ENCODE measurements at regions not wholly inside any gene's neighbourhood (a gene's known extent, or its start where the extent isn't known, plus 50 kb on each side); places are given as distances from the start of the nearest gene placed in this dataset.

DNA sequence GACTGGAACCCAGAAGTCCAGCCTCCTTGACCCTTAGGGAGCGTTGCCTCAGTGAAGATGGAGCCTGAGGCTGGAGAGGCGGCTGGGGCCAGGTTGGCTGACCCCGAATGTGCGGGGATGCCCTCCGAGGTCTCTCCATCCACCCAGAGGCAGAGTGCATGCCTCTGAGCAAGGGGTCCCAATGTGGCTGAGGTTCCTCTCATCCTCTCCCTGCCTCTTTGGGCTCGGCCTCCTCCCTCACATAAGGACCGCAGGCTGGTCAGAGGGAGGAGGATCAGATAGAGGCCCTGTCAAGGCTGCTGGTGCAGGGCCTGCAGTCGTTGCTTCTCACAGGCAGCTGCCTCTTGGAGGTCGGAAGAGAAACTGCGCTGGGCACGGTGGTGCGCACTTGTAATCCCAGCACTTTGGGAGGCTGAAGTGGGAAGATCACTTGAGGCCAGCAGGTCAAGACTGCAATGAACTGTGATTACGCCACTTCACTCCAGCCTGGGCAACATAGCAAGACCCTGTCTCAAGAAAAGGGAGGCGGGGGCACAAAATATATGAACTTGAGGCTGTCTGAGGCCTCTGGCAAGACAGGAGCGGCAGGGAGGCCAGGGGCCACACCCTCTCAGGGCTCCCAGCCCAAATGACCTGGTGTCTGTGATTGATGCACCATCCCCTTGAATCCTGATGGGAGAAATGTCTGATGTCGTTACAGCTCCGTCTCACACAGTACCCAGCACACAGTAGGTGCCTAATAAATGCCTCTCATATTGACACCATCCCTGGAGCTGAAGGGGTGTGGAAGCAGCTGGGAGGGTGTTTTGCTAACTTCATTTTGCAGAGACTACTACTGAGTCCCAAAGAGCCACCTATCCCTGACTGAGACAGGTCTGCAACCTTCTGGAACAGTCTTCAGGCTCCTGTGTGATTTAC, 220.1 kb upstream of the GSE1 start:
- intact Hi-C loops (cut with DNase I) = no loop called here
- DNase-seq (ENCODE audit: low spot score) (peak; percentile 51), ATAC-seq (no peak)

DNA sequence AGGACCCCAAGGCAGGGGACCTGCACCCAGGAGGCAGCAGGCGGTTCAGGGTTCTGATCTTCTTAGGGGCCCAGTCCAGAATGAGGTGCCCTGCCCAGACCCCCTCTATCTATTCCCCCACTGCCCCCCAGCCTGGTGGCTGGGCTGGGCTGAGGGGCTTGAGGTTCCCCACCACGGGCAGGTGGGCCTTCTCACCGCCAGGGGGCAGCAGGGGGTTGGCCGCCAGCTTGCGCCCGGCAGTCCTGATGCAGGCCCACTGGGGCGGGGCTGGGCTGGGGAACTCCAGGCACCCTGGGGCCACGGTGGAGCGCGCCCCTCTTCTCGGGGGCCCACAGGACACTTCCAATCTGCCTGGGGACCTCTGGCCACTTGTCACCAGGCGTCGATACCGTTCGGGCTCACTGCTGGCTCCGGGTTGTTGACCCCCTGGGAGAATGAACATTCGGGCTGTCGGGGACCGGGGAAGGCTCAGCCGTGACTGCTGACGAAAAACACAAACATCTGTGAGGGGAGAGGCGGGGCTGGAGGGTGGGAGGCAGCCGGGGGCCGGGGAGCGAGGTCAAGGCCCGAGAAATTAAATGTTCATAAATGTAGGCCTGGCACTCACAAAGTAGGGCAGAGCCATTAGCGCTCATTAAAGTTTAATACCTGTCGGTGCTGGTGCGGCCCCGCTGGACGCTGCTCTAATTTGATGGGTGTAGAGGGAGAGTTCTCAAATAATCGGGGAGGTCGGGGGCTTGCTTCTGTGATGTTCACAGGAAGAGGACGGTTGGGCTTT, 219.3 kb upstream of the GSE1 start:
- DNase-seq (ENCODE audit: low spot score) (peak; percentile 85), ATAC-seq (peak; percentile 35)
- intact Hi-C loops (cut with DNase I) = no loop called here

DNA sequence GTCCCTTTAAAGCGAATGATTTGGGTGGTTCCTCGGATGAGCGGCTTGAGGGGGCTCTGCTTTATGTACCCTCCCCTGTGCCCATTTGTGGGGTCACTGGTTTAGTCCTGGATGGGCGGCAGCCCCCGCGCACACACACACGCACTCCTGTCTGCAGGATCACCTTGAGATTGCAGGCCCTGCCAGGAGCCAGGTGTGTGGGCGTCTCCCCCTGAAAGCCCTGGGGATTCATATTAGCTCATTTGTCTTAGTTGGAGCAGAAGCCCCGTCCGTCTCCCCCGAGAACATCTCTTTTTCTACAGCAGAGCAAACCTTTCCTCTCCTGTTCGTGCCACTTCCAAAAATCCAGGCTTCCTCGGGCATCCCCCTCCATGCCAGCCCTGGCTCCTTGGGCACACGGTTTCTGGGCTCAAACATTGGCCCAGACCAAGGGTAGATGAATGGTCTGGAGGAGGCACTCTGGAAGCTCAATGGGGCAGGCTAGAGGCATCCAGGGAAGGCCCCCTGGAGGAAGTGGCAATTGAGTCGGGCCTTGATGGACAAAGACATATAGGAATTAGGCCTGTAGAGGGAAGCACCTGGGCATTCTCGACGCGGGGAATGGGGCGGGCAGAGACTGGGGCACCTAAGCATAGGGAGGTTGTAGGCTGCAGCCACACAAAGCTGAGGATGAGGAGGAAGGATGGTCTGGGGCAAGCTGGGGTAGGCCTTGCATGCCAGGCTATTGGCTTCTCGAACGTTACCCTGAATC, 218.5 kb upstream of the GSE1 start:
- intact Hi-C loops (cut with DNase I) = no loop called here
- no peak for ATAC-seq
- peak; percentile 49 for DNase-seq (ENCODE audit: low spot score)

DNA sequence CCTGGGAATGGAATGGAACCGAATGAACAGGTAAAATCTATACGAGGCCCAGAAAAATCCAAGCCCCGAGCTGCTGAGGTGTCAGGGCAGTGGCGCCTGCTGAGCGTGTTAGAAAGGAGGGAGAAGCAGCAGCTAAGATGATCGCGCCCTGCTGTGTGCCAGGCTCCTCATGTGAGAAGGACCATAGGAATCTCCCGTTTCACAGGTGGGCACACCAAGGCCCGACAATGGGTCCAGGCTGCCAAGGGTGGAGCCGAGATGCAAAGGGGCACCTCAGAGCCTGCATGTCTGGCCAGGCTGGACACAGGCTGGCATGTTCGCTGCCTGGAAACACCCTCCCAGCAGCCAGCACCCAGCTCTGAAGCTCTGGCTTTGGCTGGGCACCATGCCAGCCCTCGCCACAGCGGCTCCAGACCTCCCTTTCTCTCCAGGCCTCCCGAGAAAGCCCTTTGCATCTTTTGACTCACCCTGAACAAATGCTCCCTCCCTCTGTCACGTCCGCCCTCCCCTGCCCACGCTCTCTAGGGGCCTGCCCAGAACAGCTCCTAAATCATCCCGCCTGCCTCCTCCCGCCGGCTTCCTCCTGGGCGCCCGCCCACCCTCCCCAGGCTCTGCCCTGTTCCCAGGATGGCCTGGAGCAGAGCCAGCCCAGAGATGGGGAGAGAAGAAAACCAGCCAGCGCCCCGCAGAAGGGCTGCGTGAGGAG, 217.8 kb upstream of the GSE1 start:
- intact Hi-C loops (cut with DNase I) = no loop called here
- peak; percentile 60 for ATAC-seq
- peak; percentile 84 for DNase-seq (ENCODE audit: low spot score)

DNA sequence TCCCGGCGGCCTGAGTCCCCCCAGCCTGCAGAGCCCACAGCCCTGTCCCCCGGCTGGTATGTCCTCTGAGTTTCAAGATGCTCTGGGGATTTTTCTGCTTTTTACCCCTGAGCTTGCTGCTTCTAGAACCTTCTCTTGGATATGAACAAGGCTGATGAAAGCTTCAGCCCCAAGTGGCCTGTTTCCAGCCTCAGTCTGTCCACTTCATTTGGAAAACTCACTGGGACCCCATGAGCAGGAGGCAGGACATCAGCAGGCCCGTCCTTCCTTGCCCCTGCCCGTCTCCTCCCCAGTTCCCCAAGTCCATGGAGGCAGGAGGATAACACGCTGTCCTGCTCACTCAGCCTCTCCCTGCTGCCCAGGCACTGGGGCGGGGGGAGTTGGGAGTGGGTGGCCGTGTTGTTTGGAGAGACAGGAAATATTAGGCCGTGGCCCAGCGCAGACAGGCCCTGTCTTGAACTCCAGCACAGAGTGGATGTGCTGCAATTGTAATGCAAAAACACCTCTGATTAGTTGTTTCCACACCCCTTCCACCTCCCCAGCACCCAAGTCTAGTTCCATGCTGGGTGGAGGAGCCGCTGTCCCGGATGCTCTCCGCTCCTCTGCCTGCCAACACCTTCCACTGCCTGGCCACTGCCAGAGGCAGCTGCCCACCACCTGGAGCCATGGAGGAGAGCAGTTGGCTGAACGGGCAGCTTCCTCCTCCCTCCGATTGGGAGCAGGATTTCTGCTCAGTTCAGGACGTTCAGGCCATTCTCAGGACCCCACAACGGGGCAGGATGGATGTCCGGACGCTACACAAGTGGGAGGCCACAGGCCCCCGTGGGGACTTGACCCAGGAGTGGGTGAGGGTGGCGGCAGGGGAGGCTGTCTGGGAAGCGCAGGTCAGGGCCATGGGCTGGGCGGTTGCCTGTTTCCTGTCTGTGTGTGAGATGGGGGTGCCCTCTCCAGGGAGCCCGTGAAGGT, 216.9 kb upstream of the GSE1 start:
- peak; percentile 63 for DNase-seq (ENCODE audit: low spot score)
- intact Hi-C loops (cut with DNase I) = no loop called here
- ATAC-seq = peak; percentile 45

DNA sequence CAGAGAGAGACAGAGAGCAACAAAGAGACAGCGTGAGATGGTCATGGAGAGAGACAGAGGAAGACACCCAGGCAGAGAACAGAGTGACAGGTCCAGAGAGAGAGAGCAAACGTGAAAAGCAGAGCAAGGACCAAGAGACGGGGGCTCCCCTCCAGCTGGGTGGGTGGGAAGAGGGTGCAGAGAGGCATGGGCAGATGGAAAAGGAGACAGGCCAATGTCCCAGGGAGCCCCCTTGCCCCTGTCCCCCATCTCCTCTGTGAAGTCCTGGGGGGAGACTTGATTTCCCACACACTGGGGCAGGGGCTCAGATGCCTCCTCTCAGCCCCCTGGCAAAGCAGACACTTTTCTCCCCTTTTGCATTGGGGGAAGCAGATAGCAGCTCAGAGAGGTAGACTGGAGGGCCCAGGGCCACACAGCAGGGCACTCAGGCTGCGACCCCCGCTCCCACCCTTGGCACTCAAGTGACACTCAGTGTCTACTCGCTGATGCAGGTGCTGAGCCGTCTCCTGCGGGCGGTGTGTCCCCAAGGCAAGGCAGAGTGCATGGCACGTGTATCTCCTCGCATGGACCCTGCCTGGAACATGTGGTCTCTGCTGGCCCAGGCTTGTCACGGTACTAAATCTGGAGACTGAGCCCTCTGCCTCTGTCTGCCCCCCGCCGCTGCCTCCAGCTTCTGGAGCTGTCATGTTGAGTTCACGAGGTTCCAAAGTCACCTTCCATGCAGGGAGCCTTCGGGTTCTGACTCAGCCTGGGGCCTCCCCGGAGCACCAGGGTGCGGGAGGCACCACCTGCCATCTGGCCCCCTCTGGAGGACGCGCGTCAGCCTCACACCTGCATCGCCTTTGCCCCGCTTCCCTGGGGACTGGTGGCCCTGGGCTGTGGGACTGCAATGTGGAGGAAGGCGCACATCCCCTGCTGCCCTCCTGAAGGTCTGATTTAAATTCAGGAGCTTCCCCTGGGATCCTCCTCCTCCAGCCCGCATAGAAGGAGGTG, 215.9 kb upstream of the GSE1 start:
- peak; percentile 56 for DNase-seq (ENCODE audit: low spot score)
- intact Hi-C loops (cut with DNase I) = no loop called here
- no peak for ATAC-seq

DNA sequence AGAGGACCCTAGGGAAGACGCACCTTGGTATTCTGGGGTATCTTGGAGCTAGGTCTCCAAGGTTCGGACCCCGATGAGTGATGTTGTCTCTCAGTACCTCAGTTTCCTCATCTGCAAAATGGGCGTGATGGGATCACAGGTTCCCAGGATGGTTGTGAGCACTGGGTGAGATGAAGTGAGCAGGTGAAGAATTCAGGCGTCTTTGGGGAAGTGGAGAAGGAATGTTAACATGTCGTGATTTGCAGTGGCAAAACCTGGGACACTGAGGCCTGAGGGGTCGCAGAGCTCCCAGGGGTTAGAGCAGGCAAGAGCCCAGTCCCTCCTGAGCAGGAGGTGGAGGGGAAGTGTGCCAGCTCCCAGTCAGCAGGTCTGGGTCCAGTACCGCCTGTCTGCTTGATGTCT, 215.1 kb upstream of the GSE1 start:
- ATAC-seq = no peak
- peak; percentile 48 for DNase-seq (ENCODE audit: low spot score)
- intact Hi-C loops (cut with DNase I) = no loop called here

DNA sequence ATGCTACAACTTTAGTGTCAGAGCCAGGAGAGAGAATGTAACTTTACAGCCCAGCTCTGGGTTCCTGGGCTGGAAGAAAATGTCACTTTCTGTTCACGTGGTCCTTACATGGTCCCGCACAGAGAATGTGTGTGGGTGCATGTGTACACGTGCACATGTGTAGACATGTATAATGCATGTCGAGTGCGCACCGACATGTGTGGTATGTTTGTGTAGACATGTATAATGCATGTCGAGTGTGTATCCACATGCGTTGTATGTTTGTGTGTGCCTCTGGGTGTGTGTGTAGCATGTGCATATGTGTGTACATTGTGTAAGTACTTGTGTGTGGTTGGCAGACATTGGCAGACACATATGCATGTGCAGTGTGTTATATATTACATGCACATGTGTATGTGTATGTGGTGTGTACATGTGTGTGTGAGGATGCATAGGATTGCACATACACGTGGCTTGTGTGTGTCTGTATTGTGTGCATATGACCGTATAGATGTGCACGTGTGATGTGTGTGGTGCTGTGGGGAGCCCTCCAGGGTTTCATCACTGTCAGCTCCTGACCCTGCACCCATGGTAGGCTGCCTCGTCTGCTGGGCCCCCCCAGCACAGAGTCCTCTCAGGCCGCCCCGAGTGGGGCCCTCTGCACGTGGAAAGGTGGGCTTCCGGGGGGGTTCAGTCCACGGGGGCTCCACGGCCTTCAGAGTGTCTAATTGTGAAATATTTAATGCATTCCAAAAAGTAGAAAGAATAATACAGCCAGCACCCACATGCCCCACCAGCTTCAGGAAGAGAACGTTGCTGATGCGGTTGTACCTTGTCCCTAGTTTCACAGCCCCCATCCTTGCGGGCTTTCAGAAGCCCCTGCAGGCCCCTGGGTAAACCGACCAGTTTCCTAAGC, 214.2 kb upstream of the GSE1 start:
- intact Hi-C loops (cut with DNase I) = no loop called here
- no peak for ATAC-seq
- DNase-seq (ENCODE audit: low spot score) = peak; percentile 47

DNA sequence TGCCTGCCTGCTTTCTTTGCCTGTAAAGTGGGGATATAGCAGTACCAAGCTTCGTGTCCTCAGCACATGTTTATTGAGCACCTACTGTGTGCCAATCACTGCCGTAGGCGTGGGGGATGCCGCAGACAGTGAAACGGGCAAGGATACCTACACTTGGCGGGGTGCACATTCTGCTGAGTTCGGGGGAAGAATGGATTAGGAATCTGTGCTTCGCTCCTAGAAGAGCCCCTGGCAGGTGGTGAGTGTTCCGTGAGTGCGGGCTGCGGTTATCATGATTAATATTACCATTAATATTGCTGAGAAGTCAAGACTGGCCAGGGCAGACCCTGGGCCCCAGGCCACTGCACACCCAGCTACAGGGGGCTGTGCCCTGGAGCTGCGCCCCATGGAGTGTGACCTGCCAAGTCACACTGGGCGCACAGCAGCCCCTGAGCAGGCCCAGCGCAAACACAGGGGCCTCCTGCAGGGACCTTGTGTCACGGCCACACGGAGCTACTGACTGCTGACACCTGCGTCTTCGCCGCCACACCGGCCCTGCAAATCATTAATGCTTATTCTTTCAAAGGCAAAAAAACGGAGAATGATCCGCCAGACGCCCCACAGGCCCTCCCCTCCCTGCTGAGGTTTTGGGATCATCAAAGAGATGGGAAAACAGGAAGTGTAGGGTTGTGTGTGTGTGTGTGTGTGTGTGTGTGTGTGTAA, 213.4 kb upstream of the GSE1 start:
- no peak for ATAC-seq
- intact Hi-C loops (cut with DNase I) = no loop called here

DNA sequence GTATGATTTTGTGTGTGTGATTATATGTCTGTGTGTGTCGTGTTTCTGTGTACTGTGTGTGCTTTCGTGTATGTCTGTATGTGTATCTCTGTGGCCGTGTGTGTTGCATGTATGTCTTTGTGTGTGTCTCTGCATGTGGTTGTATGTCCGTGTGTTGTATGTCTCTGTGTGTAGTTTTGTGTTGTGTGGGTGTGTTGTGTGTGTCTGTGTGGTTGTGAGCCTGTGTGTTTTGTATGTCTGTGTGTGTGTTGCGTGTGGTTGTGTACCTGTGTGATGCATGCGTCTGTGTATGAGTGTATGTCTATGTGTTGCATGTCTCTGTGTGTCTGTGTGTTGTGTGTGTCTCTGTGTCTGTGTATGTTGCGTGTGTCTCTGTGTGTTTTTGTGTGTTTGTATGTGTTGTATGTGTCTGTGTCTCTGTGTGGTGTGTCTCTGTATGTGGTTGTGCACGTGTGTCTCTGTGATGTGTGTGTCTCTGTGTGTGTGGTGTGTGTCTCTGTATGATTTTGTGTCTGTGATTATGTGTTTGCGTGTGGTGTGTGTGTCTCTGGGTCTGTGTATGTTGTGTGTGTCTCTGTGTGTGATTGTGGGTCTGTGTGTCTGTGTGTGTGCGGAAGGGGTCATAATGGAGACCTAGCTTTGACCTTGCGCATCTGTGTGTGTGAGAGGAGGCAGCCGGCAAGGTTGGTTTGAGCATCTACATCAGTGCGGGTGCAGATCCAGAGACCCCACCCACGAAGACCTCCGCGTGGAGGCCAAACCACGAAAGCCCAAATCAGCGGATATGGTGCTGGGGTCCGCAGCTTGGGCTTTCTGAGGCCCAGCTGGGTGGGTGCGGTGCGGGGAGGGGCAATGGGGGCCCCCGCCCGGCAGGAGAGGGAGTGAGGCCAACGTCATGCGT, 212.6 kb upstream of the GSE1 start:
- intact Hi-C loops (cut with DNase I) = no loop called here
- ATAC-seq = no peak
- DNase-seq (ENCODE audit: low spot score) = peak; percentile 34

More for the DNA sequence above, 213.4 kb upstream of the GSE1 start:
- DNase-seq (ENCODE audit: low spot score) = peak; percentile 45

DNA sequence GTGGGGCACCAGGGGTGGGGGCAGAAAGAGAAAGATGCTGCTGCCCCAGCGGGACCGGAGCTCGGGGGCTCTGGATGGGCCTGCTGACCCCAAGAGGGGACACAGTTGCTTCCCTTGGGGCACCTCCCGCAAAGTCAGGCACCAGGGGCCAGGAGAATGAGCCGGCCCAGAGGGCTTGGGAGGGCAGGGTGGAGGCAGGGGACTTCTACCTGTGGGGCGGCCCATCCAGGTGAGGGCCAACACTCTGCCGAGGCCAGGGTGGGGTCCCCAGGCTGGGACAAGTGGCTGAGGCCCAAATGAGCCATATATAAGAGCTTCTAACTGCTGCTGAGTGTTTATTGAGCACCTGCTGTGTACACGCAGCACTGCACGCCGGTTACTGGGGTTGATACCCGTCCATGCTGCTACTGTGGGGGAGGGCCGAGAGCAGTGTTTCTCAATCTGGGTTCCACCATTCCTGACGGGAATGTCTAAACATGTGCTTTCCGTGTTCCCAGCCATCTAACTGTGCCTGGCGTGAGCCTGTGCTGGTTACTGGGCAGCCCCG, 211.7 kb upstream of the GSE1 start:
- DNase-seq (ENCODE audit: low spot score) (peak; percentile 49), ATAC-seq (no peak)
- intact Hi-C loops (cut with DNase I) = no loop called here

DNA sequence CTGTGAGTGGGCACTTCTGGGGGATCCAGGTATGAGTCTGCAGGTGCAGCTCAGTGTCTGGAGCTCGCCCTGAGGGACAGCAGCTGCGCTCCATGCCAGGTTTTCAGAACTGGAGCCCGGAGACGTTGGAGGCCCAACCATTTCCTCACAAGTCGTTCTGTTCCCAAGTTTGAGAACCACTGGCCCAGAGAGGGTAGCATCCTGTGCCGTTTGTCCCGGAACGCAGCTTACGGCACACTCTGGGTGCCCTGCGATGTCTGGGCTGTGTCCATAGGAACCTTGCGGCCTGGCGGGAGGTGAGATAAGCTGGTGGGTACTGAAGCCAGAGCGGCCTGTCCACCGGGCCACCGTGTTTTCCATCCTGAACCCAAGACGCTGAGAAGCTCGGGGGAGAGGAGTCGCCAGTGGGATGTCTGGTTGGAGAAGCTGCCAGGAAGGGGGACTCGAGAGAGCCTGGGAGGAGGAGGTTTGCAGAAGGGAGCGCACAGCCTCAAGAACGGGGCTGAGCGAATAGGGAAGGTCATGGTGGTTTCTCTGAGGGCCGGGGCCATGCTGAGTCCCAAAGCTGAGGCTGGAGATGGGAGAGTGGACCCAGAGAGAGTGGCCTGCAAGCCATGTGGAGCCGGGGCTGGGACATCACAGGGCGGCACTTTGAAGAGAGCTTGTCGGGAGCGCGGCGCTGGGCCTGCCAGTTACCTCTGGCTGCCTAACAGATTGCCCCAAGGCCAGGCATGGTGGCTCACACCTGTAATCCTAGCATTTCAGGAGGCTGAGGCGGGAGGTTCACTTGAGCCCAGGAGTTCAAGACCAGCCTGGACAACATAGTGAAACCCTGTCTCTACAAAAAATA, 211.0 kb upstream of the GSE1 start:
- intact Hi-C loops (cut with DNase I) = no loop called here
- ATAC-seq (peak; percentile 15), DNase-seq (ENCODE audit: low spot score) (peak; percentile 53)
